ENCODE measurements at regions not wholly inside any gene's neighbourhood (a gene's known extent, or its start where the extent isn't known, plus 50 kb on each side); places are given as distances from the start of the nearest gene placed in this dataset.

GRCh38 chrX:1767026-1767425 lies 152.2 kb downstream of the ASMT start:
- DNase-seq (ENCODE audit: insufficient read length, low spot score): no peak
- no peak for FAIRE-seq
- TF ChIP-seq PAX5 (IDR thresholded peaks at IDR 0.05; ENCODE audit: insufficient read depth, low read length, severe bottlenecking) (no peak), TAF1 (IDR thresholded peaks at IDR 0.05; ENCODE audit: low read depth, low read length) (no peak), POLR2AphosphoS5 (IDR thresholded peaks at IDR 0.05; ENCODE audit: low read depth, low read length) (no peak), POU2F2 (IDR thresholded peaks at IDR 0.05; ENCODE audit: low read depth, low read length) (no peak)

- TF ChIP-seq POU2F2 (IDR thresholded peaks at IDR 0.05; ENCODE audit: low read depth, low read length) (no peak), POLR2A (IDR thresholded peaks at IDR 0.05; ENCODE audit: low read depth, low read length) (no peak), TAF1 (IDR thresholded peaks at IDR 0.05; ENCODE audit: low read depth, low read length) (no peak), SPI1 (IDR thresholded peaks at IDR 0.05; ENCODE audit: low read depth, low read length) (no peak), POLR2AphosphoS5 (IDR thresholded peaks at IDR 0.05; ENCODE audit: low read depth, low read length) (no peak), PAX5 (IDR thresholded peaks at IDR 0.05; ENCODE audit: insufficient read depth, low read length, severe bottlenecking) (no peak)
- DNase-seq (ENCODE audit: insufficient read length, low spot score): no peak
- no peak for FAIRE-seq
These were observed 164.0 kb downstream of the ASMT start for GRCh38 chrX:1778817-1779216.

GRCh38 chrX:1779626-1780025 lies 164.8 kb downstream of the ASMT start:
- no peak for TF ChIP-seq POU2F2 (IDR thresholded peaks at IDR 0.05; ENCODE audit: low read depth, low read length)
- no peak for TF ChIP-seq POLR2AphosphoS5 (IDR thresholded peaks at IDR 0.05; ENCODE audit: low read depth, low read length)
- no peak for TF ChIP-seq POLR2A (IDR thresholded peaks at IDR 0.05; ENCODE audit: low read depth, low read length)
- no peak for TF ChIP-seq TAF1 (IDR thresholded peaks at IDR 0.05; ENCODE audit: low read depth, low read length)
- no peak for TF ChIP-seq PAX5 (IDR thresholded peaks at IDR 0.05; ENCODE audit: insufficient read depth, low read length, severe bottlenecking)
- no peak for TF ChIP-seq SPI1 (IDR thresholded peaks at IDR 0.05; ENCODE audit: low read depth, low read length)
- FAIRE-seq (no peak), DNase-seq (ENCODE audit: insufficient read length, low spot score) (no peak)

- TF ChIP-seq SPI1 (IDR thresholded peaks at IDR 0.05; ENCODE audit: low read depth, low read length): no peak
- TF ChIP-seq PAX5 (IDR thresholded peaks at IDR 0.05; ENCODE audit: insufficient read depth, low read length, severe bottlenecking): no peak
- TF ChIP-seq POLR2AphosphoS5 (IDR thresholded peaks at IDR 0.05; ENCODE audit: low read depth, low read length): no peak
- no peak for DNase-seq (ENCODE audit: insufficient read length, low spot score)
- no peak for FAIRE-seq
These were observed 166.9 kb downstream of the ASMT start for GRCh38 chrX:1781766-1782165.

- DNase-seq (ENCODE audit: insufficient read length, low spot score): no peak
- FAIRE-seq: no peak
- TF ChIP-seq POLR2A (IDR thresholded peaks at IDR 0.05; ENCODE audit: low read depth, low read length): no peak
These were observed 169.9 kb downstream of the ASMT start for GRCh38 chrX:1784773-1785172.

GRCh38 chrX:1788300-1788911 lies 173.5 kb downstream of the ASMT start:
- no peak for TF ChIP-seq PAX5 (IDR thresholded peaks at IDR 0.05; ENCODE audit: insufficient read depth, low read length, severe bottlenecking)
- TF ChIP-seq POLR2A (IDR thresholded peaks at IDR 0.05; ENCODE audit: low read depth, low read length): no peak
- no peak for TF ChIP-seq POU2F2 (IDR thresholded peaks at IDR 0.05; ENCODE audit: low read depth, low read length)
- TF ChIP-seq SPI1 (IDR thresholded peaks at IDR 0.05; ENCODE audit: low read depth, low read length): no peak
- no peak for TF ChIP-seq POLR2AphosphoS5 (IDR thresholded peaks at IDR 0.05; ENCODE audit: low read depth, low read length)
- FAIRE-seq: no peak
- no peak for DNase-seq (ENCODE audit: insufficient read length, low spot score)

GRCh38 chrX:1792636-1793035 lies 177.8 kb downstream of the ASMT start:
- TF ChIP-seq PAX5 (IDR thresholded peaks at IDR 0.05; ENCODE audit: insufficient read depth, low read length, severe bottlenecking) (no peak), TAF1 (IDR thresholded peaks at IDR 0.05; ENCODE audit: low read depth, low read length) (no peak), POLR2AphosphoS5 (IDR thresholded peaks at IDR 0.05; ENCODE audit: low read depth, low read length) (no peak), POLR2A (IDR thresholded peaks at IDR 0.05; ENCODE audit: low read depth, low read length) (no peak), SPI1 (IDR thresholded peaks at IDR 0.05; ENCODE audit: low read depth, low read length) (no peak), POU2F2 (IDR thresholded peaks at IDR 0.05; ENCODE audit: low read depth, low read length) (no peak)
- DNase-seq (ENCODE audit: insufficient read length, low spot score) (no peak), FAIRE-seq (no peak)

GRCh38 chrX:1794586-1794985 lies 179.7 kb downstream of the ASMT start:
- DNase-seq (ENCODE audit: insufficient read length, low spot score) (no peak), FAIRE-seq (no peak)
- TF ChIP-seq SPI1 (IDR thresholded peaks at IDR 0.05; ENCODE audit: low read depth, low read length) (no peak), POLR2A (IDR thresholded peaks at IDR 0.05; ENCODE audit: low read depth, low read length) (no peak), POU2F2 (IDR thresholded peaks at IDR 0.05; ENCODE audit: low read depth, low read length) (no peak), TAF1 (IDR thresholded peaks at IDR 0.05; ENCODE audit: low read depth, low read length) (no peak), PAX5 (IDR thresholded peaks at IDR 0.05; ENCODE audit: insufficient read depth, low read length, severe bottlenecking) (no peak), POLR2AphosphoS5 (IDR thresholded peaks at IDR 0.05; ENCODE audit: low read depth, low read length) (no peak)

GRCh38 chrX:1802912-1803311 lies 188.1 kb downstream of the ASMT start:
- FAIRE-seq (no peak), DNase-seq (ENCODE audit: insufficient read length, low spot score) (no peak)
- no peak for TF ChIP-seq POU2F2 (IDR thresholded peaks at IDR 0.05; ENCODE audit: low read depth, low read length)
- TF ChIP-seq PAX5 (IDR thresholded peaks at IDR 0.05; ENCODE audit: insufficient read depth, low read length, severe bottlenecking): no peak
- TF ChIP-seq POLR2AphosphoS5 (IDR thresholded peaks at IDR 0.05; ENCODE audit: low read depth, low read length): no peak
- TF ChIP-seq TAF1 (IDR thresholded peaks at IDR 0.05; ENCODE audit: low read depth, low read length): no peak
- no peak for TF ChIP-seq POLR2A (IDR thresholded peaks at IDR 0.05; ENCODE audit: low read depth, low read length)
- no peak for TF ChIP-seq SPI1 (IDR thresholded peaks at IDR 0.05; ENCODE audit: low read depth, low read length)

- TF ChIP-seq POU2F2 (IDR thresholded peaks at IDR 0.05; ENCODE audit: low read depth, low read length): no peak
- TF ChIP-seq TAF1 (IDR thresholded peaks at IDR 0.05; ENCODE audit: low read depth, low read length): no peak
- DNase-seq (ENCODE audit: insufficient read length, low spot score): no peak
- no peak for FAIRE-seq
These were observed 188.9 kb downstream of the ASMT start for GRCh38 chrX:1803741-1804140.

Measured in GM12891 (cell line).